ENCODE measurements at regions not wholly inside any gene's neighbourhood (a gene's known extent, or its start where the extent isn't known, plus 50 kb on each side); places are given as distances from the start of the nearest gene placed in this dataset.
"Not testable (repeated sequence)": the region's sequence is repeated elsewhere in the genome, so short reads cannot be mapped to it uniquely, and the experiment has no call there.

DNA sequence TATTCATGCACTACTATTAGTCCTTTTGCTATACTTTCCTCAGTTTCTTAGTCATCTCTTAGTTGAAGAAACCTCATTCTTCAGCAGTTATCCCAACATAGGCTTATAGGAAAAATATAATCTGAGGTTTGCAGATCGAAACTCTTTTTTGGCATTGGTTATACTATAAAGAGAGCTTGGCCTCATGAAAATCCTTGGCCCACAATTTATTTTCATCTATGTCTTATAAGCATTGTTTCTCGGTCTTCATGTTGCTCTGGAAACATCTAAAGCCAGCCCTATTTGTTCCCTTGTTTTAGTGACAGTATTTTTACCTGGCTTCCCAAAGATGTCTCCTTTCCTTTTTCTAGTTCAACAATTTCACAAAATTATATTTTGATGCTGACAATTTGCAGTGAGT lies 345.1 kb upstream of the PRKCQ start:
- no peak overlapping the region for H3K4me3 ChIP-seq (ENCODE audit: low read length)
- no peaks in the 10 kb centered on the region for H3K27me3 ChIP-seq (ENCODE audit: control insufficient read depth, insufficient read depth, low read length)
- no peaks in the 10 kb centered on the region for H3K36me3 ChIP-seq (ENCODE audit: control insufficient read depth, insufficient read depth, low read length)
- no peak overlapping the region for H3K27ac ChIP-seq (ENCODE audit: low read depth, low read length)
- no peaks in the 10 kb centered on the region for H3K4me1 ChIP-seq (ENCODE audit: control insufficient read depth, insufficient read depth, low read length)
- H3K9ac ChIP-seq (ENCODE audit: low read length) = no peak overlapping the region

DNA sequence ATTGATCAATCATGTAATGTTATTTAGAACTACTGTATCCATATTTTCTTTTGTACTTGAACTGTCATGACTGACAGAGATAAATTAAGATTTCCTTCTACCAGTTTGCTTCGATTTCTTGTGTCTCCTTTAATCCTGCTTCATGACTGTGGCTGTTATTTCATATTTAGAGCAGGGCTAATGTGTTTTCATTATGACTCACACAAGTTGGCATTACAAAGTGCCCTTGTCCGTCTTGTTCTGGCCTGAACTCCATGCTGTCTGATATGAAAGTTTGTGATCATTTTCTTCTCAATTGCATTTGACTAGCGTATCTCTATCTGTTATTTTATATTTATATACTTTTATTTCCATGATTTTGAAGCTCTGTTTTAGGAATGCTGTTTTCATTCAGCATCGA lies 344.1 kb upstream of the PRKCQ start:
- no peaks in the 10 kb centered on the region for H3K36me3 ChIP-seq (ENCODE audit: control insufficient read depth, insufficient read depth, low read length)
- no peak overlapping the region for H3K4me3 ChIP-seq (ENCODE audit: low read length)
- no peaks in the 10 kb centered on the region for H3K27me3 ChIP-seq (ENCODE audit: control insufficient read depth, insufficient read depth, low read length)
- no peaks in the 10 kb centered on the region for H3K4me1 ChIP-seq (ENCODE audit: control insufficient read depth, insufficient read depth, low read length)
- no peak overlapping the region for H3K27ac ChIP-seq (ENCODE audit: low read depth, low read length)
- H3K9ac ChIP-seq (ENCODE audit: low read length) = no peak overlapping the region

GRCh38 chr10:6921026-6921425 lies 340.9 kb upstream of the PRKCQ start:
- H3K27ac ChIP-seq (ENCODE audit: low read depth, low read length); H3K4me3 ChIP-seq (ENCODE audit: low read length); H3K9ac ChIP-seq (ENCODE audit: low read length); H3K4me1 ChIP-seq (ENCODE audit: control insufficient read depth, insufficient read depth, low read length); H3K27me3 ChIP-seq (ENCODE audit: control insufficient read depth, insufficient read depth, low read length); H3K36me3 ChIP-seq (ENCODE audit: control insufficient read depth, insufficient read depth, low read length): not testable (repeated sequence)

DNA sequence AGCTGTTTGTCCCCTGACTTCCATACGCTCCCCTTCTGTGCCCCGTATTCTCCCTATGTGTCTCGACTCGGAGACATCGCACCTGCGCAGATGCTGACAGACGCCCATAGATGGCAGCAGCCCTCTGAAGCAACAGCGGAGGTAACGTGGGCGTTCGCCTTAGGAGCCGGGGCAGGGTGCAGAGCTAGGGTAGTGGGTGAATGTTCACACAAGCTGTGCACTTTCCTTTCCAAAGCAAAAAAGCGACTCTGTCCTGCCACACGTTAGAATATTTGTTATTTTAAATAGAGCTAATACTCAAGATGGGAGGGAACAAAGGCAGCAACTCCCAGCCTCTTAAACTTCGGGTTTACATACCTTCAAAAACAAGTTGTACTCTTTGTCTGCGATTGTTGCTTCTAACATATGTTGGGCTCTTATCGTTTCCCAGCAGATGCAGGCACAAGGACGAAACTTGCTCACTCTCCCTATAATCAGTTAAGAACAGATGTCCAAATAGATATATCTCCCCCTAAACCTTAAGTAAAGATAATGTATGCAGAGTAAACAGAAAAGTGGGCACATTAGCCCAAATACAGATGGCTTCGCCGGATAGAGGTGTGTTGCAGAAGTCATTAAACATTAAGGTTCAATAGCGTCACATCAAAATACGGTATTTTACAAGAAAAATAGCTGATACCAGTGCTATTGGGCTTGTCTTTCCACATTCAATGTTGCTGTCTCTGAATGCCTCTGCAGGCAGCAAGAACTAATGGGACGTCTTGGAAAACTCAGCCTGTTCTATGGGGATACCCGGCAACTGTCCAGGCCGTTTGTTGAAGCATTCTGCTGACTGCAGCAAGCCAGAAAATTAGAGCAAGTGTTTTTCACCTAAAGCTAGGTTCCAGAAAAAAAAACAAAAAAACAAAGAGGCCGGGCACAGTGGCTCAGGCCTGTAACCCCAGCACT lies 340.3 kb upstream of the PRKCQ start:
- no peak overlapping the region for H3K27ac ChIP-seq (ENCODE audit: low read depth, low read length)
- H3K27me3 ChIP-seq (ENCODE audit: control insufficient read depth, insufficient read depth, low read length) = no peaks in the 10 kb centered on the region
- H3K4me1 ChIP-seq (ENCODE audit: control insufficient read depth, insufficient read depth, low read length) = no peaks in the 10 kb centered on the region
- no peak overlapping the region for H3K9ac ChIP-seq (ENCODE audit: low read length)
- no peak overlapping the region for H3K4me3 ChIP-seq (ENCODE audit: low read length)
- H3K36me3 ChIP-seq (ENCODE audit: control insufficient read depth, insufficient read depth, low read length) = no peaks in the 10 kb centered on the region

- H3K9ac ChIP-seq (ENCODE audit: low read length) = no peak overlapping the region
- H3K27me3 ChIP-seq (ENCODE audit: control insufficient read depth, insufficient read depth, low read length) = no peaks in the 10 kb centered on the region
Observed at GRCh38 chr10:6919077-6919476, 339.0 kb upstream of the PRKCQ start.

GRCh38 chr10:6918305-6918704 lies 338.2 kb upstream of the PRKCQ start:
- no peak overlapping the region for H3K27ac ChIP-seq (ENCODE audit: low read depth, low read length)
- peaks cover 3% of the 10 kb centered on the region for H3K4me1 ChIP-seq (ENCODE audit: control insufficient read depth, insufficient read depth, low read length)

More at GRCh38 chr10:6919077-6919476, 339.0 kb upstream of the PRKCQ start:
- Histone ChIP-seq H3K4me3 (ENCODE audit: low read length) (no peak overlapping the region), H3K4me1 (ENCODE audit: control insufficient read depth, insufficient read depth, low read length) (no peaks in the 10 kb centered on the region), H3K27ac (ENCODE audit: low read depth, low read length) (no peak overlapping the region), H3K36me3 (ENCODE audit: control insufficient read depth, insufficient read depth, low read length) (no peaks in the 10 kb centered on the region)

DNA sequence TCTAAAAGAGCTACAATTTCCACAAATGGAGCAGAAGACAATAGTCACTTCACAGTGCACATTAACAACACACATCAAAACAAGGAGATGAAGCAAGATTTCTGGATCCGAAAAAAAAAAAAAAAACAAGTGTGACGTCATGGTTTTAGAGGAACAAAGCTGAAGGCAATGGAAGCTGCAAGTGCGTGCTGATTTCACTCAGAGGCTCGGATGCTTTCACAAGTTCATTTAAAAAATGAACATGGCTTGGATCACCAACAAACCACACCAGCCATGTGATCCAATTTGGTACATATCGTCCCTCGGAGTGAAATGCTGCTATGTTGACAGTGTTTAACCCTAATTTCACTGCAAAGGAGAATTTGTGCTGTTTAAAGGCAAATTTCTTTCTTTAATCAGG lies 337.0 kb upstream of the PRKCQ start:
- H3K4me1 ChIP-seq (ENCODE audit: control insufficient read depth, insufficient read depth, low read length) = peaks cover 7% of the 10 kb centered on the region
- H3K36me3 ChIP-seq (ENCODE audit: control insufficient read depth, insufficient read depth, low read length) = no peaks in the 10 kb centered on the region
- no peak overlapping the region for H3K9ac ChIP-seq (ENCODE audit: low read length)
- no peaks in the 10 kb centered on the region for H3K27me3 ChIP-seq (ENCODE audit: control insufficient read depth, insufficient read depth, low read length)
- no peak overlapping the region for H3K4me3 ChIP-seq (ENCODE audit: low read length)
- no peak overlapping the region for H3K27ac ChIP-seq (ENCODE audit: low read depth, low read length)

More at GRCh38 chr10:6918305-6918704, 338.2 kb upstream of the PRKCQ start:
- Histone ChIP-seq H3K36me3 (ENCODE audit: control insufficient read depth, insufficient read depth, low read length) (no peaks in the 10 kb centered on the region), H3K4me3 (ENCODE audit: low read length) (no peak overlapping the region), H3K9ac (ENCODE audit: low read length) (no peak overlapping the region), H3K27me3 (ENCODE audit: control insufficient read depth, insufficient read depth, low read length) (no peaks in the 10 kb centered on the region)

- no peak overlapping the region for H3K9ac ChIP-seq (ENCODE audit: low read length)
- no peaks in the 10 kb centered on the region for H3K36me3 ChIP-seq (ENCODE audit: control insufficient read depth, insufficient read depth, low read length)
- H3K27ac ChIP-seq (ENCODE audit: low read depth, low read length) = no peak overlapping the region
- H3K27me3 ChIP-seq (ENCODE audit: control insufficient read depth, insufficient read depth, low read length) = no peaks in the 10 kb centered on the region
- peaks cover 7% of the 10 kb centered on the region for H3K4me1 ChIP-seq (ENCODE audit: control insufficient read depth, insufficient read depth, low read length)
- no peak overlapping the region for H3K4me3 ChIP-seq (ENCODE audit: low read length)
Observed at GRCh38 chr10:6916601-6917000, 336.5 kb upstream of the PRKCQ start.

- Histone ChIP-seq H3K27ac (ENCODE audit: low read depth, low read length) (no peak overlapping the region), H3K27me3 (ENCODE audit: control insufficient read depth, insufficient read depth, low read length) (no peaks in the 10 kb centered on the region), H3K4me1 (ENCODE audit: control insufficient read depth, insufficient read depth, low read length) (peaks cover 7% of the 10 kb centered on the region), H3K4me3 (ENCODE audit: low read length) (no peak overlapping the region), H3K36me3 (ENCODE audit: control insufficient read depth, insufficient read depth, low read length) (no peaks in the 10 kb centered on the region), H3K9ac (ENCODE audit: low read length) (no peak overlapping the region)
Observed at GRCh38 chr10:6915307-6915706, 335.2 kb upstream of the PRKCQ start.

- Histone ChIP-seq H3K27me3 (ENCODE audit: control insufficient read depth, insufficient read depth, low read length) (no peaks in the 10 kb centered on the region), H3K9ac (ENCODE audit: low read length) (no peak overlapping the region), H3K4me1 (ENCODE audit: control insufficient read depth, insufficient read depth, low read length) (peaks cover 7% of the 10 kb centered on the region), H3K27ac (ENCODE audit: low read depth, low read length) (peak overlapping the region; percentile 28), H3K4me3 (ENCODE audit: low read length) (no peak overlapping the region), H3K36me3 (ENCODE audit: control insufficient read depth, insufficient read depth, low read length) (no peaks in the 10 kb centered on the region)
Observed at GRCh38 chr10:6912929-6913328, 332.9 kb upstream of the PRKCQ start.

DNA sequence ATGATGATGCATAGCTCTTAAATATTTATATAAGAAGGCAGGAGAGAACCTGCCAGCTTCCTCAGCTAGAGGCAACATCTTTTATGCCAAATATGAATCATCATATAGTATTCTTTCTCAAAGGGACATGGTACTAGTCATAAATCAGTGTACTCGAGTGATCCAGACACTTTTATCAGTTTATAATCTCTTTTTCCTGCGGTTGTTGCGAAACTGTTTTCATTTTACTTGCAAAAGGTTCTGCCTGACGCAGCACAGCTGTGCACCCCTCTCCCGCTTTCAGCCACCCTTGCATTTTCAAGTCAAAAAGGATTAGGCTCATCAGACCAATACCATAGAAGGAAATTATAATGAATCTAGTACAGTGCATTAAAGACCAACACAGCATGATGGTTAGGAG lies 332.3 kb upstream of the PRKCQ start:
- Histone ChIP-seq H3K36me3 (ENCODE audit: control insufficient read depth, insufficient read depth, low read length) (no peaks in the 10 kb centered on the region), H3K4me1 (ENCODE audit: control insufficient read depth, insufficient read depth, low read length) (peaks cover 7% of the 10 kb centered on the region), H3K27ac (ENCODE audit: low read depth, low read length) (peak overlapping the region; percentile 28), H3K27me3 (ENCODE audit: control insufficient read depth, insufficient read depth, low read length) (no peaks in the 10 kb centered on the region), H3K4me3 (ENCODE audit: low read length) (no peak overlapping the region), H3K9ac (ENCODE audit: low read length) (no peak overlapping the region)

DNA sequence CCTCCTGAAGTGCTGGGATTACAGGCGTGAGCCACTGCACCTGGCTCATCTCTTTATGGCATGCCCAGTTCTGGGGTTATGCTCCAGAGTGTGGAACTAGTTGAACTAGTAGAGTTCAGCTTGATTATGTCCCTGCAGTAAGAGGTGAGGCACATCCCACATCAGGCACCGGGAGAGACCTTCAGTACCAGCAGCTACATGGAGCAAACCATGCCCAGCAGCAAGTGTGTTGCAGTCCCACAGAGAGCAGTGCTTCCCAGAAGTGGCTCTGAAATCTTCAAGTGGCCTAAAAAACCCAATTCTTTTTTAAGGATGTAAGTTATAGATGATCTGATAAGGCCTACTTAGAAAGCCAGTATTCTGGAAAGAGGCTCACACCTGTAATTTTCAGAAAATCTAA lies 331.9 kb upstream of the PRKCQ start:
- peaks cover 7% of the 10 kb centered on the region for H3K4me1 ChIP-seq (ENCODE audit: control insufficient read depth, insufficient read depth, low read length)
- peak overlapping the region; percentile 6 for H3K27ac ChIP-seq (ENCODE audit: low read depth, low read length)
- H3K36me3 ChIP-seq (ENCODE audit: control insufficient read depth, insufficient read depth, low read length) = no peaks in the 10 kb centered on the region
- H3K9ac ChIP-seq (ENCODE audit: low read length) = no peak overlapping the region
- no peak overlapping the region for H3K4me3 ChIP-seq (ENCODE audit: low read length)
- H3K27me3 ChIP-seq (ENCODE audit: control insufficient read depth, insufficient read depth, low read length) = no peaks in the 10 kb centered on the region

All from rectal smooth muscle tissue (tissue), 1 donor.